Urinary bladder (tissue), 3 donors: ENCODE measurements at regions not wholly inside any gene's neighbourhood (a gene's known extent, or its start where the extent isn't known, plus 50 kb on each side); places are given as distances from the start of the nearest gene placed in this dataset.

Experiments used
- DNase-seq: peaks from one replicate; pipeline ENCODE4 v3.0.0-alpha.2; 2015; ENCODE audit errors: extremely low spot score
- H3K27ac ChIP-seq: one replicate; pipeline ENCODE4 v1.5.1; 2013; ENCODE audit warnings: low read depth, mild to moderate bottlenecking, moderate library complexity
- H3K36me3 ChIP-seq: one replicate; pipeline ENCODE4 v1.6.1; 2013; ENCODE audit warnings: mild to moderate bottlenecking, moderate library complexity; ENCODE audit not compliant: insufficient read depth
- H3K4me1 ChIP-seq: one replicate; pipeline ENCODE4 v1.6.1; 2013; ENCODE audit warnings: mild to moderate bottlenecking, moderate library complexity; ENCODE audit not compliant: insufficient read depth
- H3K4me3 ChIP-seq: one replicate; pipeline ENCODE4 v1.5.1; 2013; ENCODE audit warnings: low read depth, low read length
- WGBS: extraction: QIAGEN DNeasy Blood & Tissue Kit; methylation state at CpG from one replicate; pipeline ENCODE4 v1.1.7; 2013; 5-methylcytosine and 5-hydroxymethylcytosine counted together
- donor health status: healthy with polysubstance abuse.
- donor health status: healthy.

GRCh38 chr1:239943761-239944160 lies 147.9 kb upstream of the FMN2 start:
- no peak for DNase-seq
- H3K36me3 ChIP-seq = no peaks in the 10 kb centered on the region
- H3K27ac ChIP-seq = no peak overlapping the region
- 89% methylated on average over 4 of the region's 4 CpGs for WGBS
- H3K4me3 ChIP-seq = no peak overlapping the region
- H3K4me1 ChIP-seq = no peaks in the 10 kb centered on the region

GRCh38 chr1:239944666-239945065 lies 147.0 kb upstream of the FMN2 start:
- H3K4me1 ChIP-seq = no peaks in the 10 kb centered on the region
- H3K36me3 ChIP-seq = no peaks in the 10 kb centered on the region
- 85% methylated on average over 3 of the region's 3 CpGs for WGBS
- no peak overlapping the region for H3K27ac ChIP-seq
- H3K4me3 ChIP-seq = no peak overlapping the region
- no peak for DNase-seq

- Histone ChIP-seq H3K4me3 (no peak overlapping the region), H3K27ac (no peak overlapping the region), H3K4me1 (no peaks in the 10 kb centered on the region), H3K36me3 (no peaks in the 10 kb centered on the region)
- DNase-seq = no peak
- 72% methylated on average over 2 of the region's 2 CpGs for WGBS
These were observed 143.9 kb upstream of the FMN2 start for GRCh38 chr1:239947801-239948200.

GRCh38 chr1:239951511-239952140 lies 140.1 kb upstream of the FMN2 start:
- no peaks in the 10 kb centered on the region for H3K4me1 ChIP-seq
- H3K36me3 ChIP-seq = no peaks in the 10 kb centered on the region
- no peak for DNase-seq
- H3K27ac ChIP-seq = no peak overlapping the region
- no peak overlapping the region for H3K4me3 ChIP-seq
- WGBS = 55% methylated on average over 3 of the region's 3 CpGs

- WGBS = 69% methylated on average over 10 of the region's 10 CpGs
- no peak for DNase-seq
- no peaks in the 10 kb centered on the region for H3K36me3 ChIP-seq
These were observed 139.1 kb upstream of the FMN2 start for GRCh38 chr1:239952348-239953308.

GRCh38 chr1:239954836-239955235 lies 136.8 kb upstream of the FMN2 start:
- no peak for DNase-seq
- Histone ChIP-seq H3K4me3 (no peak overlapping the region), H3K4me1 (no peaks in the 10 kb centered on the region), H3K27ac (no peak overlapping the region), H3K36me3 (no peaks in the 10 kb centered on the region)
- 84% methylated on average over 18 of the region's 18 CpGs for WGBS

More at GRCh38 chr1:239952348-239953308, 139.1 kb upstream of the FMN2 start:
- no peaks in the 10 kb centered on the region for H3K4me1 ChIP-seq
- H3K4me3 ChIP-seq = no peak overlapping the region
- no peak overlapping the region for H3K27ac ChIP-seq

- Histone ChIP-seq H3K4me1 (no peaks in the 10 kb centered on the region), H3K36me3 (no peaks in the 10 kb centered on the region), H3K27ac (no peak overlapping the region), H3K4me3 (no peak overlapping the region)
- WGBS = 93% methylated on average over 12 of the region's 12 CpGs
- DNase-seq = no peak
These were observed 136.3 kb upstream of the FMN2 start for GRCh38 chr1:239955431-239955830.

- 46% methylated on average over 6 of the region's 6 CpGs for WGBS
These were observed 135.4 kb upstream of the FMN2 start for GRCh38 chr1:239956263-239956662.

GRCh38 chr1:239958063-239958462 lies 133.6 kb upstream of the FMN2 start:
- no peak for DNase-seq
- 62% methylated on average over 4 of the region's 4 CpGs for WGBS
- no peak overlapping the region for H3K27ac ChIP-seq
- no peak overlapping the region for H3K4me3 ChIP-seq
- no peaks in the 10 kb centered on the region for H3K4me1 ChIP-seq
- H3K36me3 ChIP-seq = no peaks in the 10 kb centered on the region

More at GRCh38 chr1:239956263-239956662, 135.4 kb upstream of the FMN2 start:
- Histone ChIP-seq H3K4me3 (no peak overlapping the region), H3K4me1 (no peaks in the 10 kb centered on the region), H3K36me3 (no peaks in the 10 kb centered on the region), H3K27ac (no peak overlapping the region)
- no peak for DNase-seq

GRCh38 chr1:239960366-239960765 lies 131.3 kb upstream of the FMN2 start:
- H3K4me1 ChIP-seq = no peaks in the 10 kb centered on the region
- H3K27ac ChIP-seq = no peak overlapping the region
- no peak for DNase-seq
- WGBS = 51% methylated on average over 2 of the region's 2 CpGs
- no peaks in the 10 kb centered on the region for H3K36me3 ChIP-seq
- no peak overlapping the region for H3K4me3 ChIP-seq

- WGBS = 59% methylated on average over 6 of the region's 6 CpGs
- Histone ChIP-seq H3K36me3 (no peaks in the 10 kb centered on the region), H3K4me3 (no peak overlapping the region), H3K4me1 (no peaks in the 10 kb centered on the region), H3K27ac (no peak overlapping the region)
- DNase-seq = no peak
These were observed 127.8 kb upstream of the FMN2 start for GRCh38 chr1:239963856-239964255.

- 28% methylated on average over 5 of the region's 5 CpGs for WGBS
- H3K27ac ChIP-seq = no peak overlapping the region
- no peaks in the 10 kb centered on the region for H3K4me1 ChIP-seq
- no peak for DNase-seq
- no peaks in the 10 kb centered on the region for H3K36me3 ChIP-seq
- no peak overlapping the region for H3K4me3 ChIP-seq
These were observed 115.3 kb upstream of the FMN2 start for GRCh38 chr1:239976130-239976968.

GRCh38 chr1:239977416-239977815 lies 114.3 kb upstream of the FMN2 start:
- no peak overlapping the region for H3K4me3 ChIP-seq
- H3K36me3 ChIP-seq = no peaks in the 10 kb centered on the region
- H3K4me1 ChIP-seq = no peaks in the 10 kb centered on the region
- H3K27ac ChIP-seq = no peak overlapping the region
- no peak for DNase-seq
- 86% methylated on average over 6 of the region's 6 CpGs for WGBS
